ENCODE measurements at regions not wholly inside any gene's neighbourhood (a gene's known extent, or its start where the extent isn't known, plus 50 kb on each side); places are given as distances from the start of the nearest gene placed in this dataset.

DNA sequence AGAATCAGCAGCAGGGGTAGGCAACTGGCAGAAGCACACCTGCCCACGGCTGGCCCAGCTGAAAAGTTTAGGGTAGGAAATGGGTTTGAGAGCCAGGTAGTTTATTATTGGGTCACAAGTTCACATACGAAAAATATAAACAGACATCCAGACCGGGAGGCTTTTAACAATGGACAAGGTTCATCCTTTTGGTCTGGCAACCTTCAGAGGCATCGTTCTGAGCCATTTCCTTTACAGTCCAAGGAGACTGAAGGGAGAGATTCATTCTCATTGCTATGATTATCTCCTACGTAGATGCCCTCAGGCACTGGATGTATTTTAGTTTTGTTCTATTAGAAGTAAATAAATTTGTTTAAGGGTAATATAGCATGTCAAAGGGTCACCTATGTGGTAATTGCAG lies 248.0 kb upstream of the THBS1 start:
- DNase-seq: no peak
- Histone ChIP-seq H3K27me3 (no peaks in the 10 kb centered on the region), H3K27ac (no peak overlapping the region), H3K4me1 (peaks cover 0 to 49% (median 0%) of the 10 kb centered on the region in 9 donors), H3K9me3 (no peaks in the 10 kb centered on the region), H3K36me3 (no peaks in the 10 kb centered on the region), H3K4me3 (no peak overlapping the region)
- ATAC-seq: no peak
- intact Hi-C loops (cut with DNase I): no loop called here
- TF ChIP-seq, protein P1, sequence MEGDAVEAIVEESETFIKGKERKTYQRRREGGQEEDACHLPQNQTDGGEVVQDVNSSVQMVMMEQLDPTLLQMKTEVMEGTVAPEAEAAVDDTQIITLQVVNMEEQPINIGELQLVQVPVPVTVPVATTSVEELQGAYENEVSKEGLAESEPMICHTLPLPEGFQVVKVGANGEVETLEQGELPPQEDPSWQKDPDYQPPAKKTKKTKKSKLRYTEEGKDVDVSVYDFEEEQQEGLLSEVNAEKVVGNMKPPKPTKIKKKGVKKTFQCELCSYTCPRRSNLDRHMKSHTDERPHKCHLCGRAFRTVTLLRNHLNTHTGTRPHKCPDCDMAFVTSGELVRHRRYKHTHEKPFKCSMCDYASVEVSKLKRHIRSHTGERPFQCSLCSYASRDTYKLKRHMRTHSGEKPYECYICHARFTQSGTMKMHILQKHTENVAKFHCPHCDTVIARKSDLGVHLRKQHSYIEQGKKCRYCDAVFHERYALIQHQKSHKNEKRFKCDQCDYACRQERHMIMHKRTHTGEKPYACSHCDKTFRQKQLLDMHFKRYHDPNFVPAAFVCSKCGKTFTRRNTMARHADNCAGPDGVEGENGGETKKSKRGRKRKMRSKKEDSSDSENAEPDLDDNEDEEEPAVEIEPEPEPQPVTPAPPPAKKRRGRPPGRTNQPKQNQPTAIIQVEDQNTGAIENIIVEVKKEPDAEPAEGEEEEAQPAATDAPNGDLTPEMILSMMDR (IDR thresholded peaks at IDR 0.05): no peak
- 69 to 77% methylated on average over 5 of the region's 5 CpGs for WGBS, 2 donors

DNA sequence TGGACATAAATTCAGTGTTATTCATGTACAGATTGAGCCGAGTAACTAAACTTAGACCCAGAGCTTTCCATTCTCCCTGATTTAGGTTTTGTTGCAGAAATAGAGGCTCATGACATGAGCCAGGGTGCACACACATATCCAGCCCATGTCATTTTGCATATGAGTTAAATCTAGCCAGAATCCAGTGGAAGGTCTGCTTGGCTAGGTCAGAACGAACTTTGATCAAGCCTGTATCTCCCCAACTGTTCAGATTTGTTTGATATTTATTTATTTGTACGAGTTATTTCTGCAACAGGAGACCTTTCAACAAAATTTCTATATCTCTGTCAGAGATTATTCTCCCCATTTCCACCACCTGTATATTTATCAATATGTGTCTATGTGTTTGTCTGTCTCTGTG lies 247.5 kb upstream of the THBS1 start:
- H3K9me3 ChIP-seq: no peaks in the 10 kb centered on the region
- intact Hi-C loops (cut with DNase I): no loop called here
- no peak overlapping the region for H3K4me3 ChIP-seq
- ATAC-seq (no peak), DNase-seq (no peak)
- H3K27me3 ChIP-seq: no peaks in the 10 kb centered on the region
- H3K36me3 ChIP-seq: no peaks in the 10 kb centered on the region
- TF ChIP-seq, protein P1 (IDR thresholded peaks at IDR 0.05): no peak
- 87 to 95% methylated on average over 3 of the region's 3 CpGs for WGBS, 2 donors
- peaks cover 0 to 44% (median 0%) of the 10 kb centered on the region in 9 donors for H3K4me1 ChIP-seq
- no peak overlapping the region for H3K27ac ChIP-seq

DNA sequence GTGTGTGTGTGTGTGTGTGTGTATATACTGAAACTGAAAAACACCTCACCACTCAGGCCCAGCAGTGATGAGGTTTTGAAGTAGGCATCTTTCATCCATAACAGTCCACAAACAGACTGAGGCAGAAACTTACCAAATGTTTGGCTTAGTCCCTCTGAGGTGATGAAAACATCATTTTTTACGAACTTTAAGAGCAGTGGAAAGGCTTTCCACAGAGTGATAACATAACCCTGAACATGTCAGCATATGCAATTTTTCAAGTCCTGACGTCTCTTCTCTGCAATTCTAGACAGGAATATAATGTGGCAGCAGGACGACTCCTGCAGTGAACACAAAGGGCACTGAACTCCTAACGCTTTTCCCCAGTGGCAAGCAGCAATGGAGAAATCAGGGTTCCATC lies 247.0 kb upstream of the THBS1 start:
- intact Hi-C loops (cut with DNase I): no loop called here
- H3K4me1 ChIP-seq: peaks cover 0 to 42% (median 0%) of the 10 kb centered on the region in 9 donors
- TF ChIP-seq, protein P1 (IDR thresholded peaks at IDR 0.05): no peak
- H3K4me3 ChIP-seq: no peak overlapping the region
- no peaks in the 10 kb centered on the region for H3K9me3 ChIP-seq
- 77 to 78% methylated on average over 4 of the region's 4 CpGs for WGBS, 2 donors
- DNase-seq (no peak), ATAC-seq (no peak)
- H3K36me3 ChIP-seq: no peaks in the 10 kb centered on the region
- no peak overlapping the region for H3K27ac ChIP-seq
- H3K27me3 ChIP-seq: no peaks in the 10 kb centered on the region

DNA sequence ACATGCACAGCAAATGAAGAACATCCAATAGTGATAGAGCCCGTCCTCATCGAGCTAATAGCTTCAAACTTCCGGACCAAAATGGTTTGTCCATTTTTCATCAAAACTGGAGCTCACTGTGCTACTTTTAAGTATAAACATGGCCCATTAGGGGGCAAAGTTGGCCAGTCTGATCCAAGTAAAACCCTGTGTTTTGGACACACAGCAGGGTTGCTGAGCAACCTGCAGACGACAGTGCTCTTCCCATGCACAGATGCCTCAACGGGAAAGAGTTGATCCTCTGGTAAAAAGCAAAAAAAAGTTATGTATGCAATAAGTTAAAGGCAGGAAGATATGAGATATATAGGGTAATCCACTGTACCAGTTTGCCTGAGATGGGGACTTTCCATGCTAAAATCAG lies 244.0 kb upstream of the THBS1 start:
- WGBS, 2 donors: 66 to 74% methylated on average over 5 of the region's 5 CpGs
- Histone ChIP-seq H3K9me3 (peaks cover 0 to under 1% (median 0%) of the 10 kb centered on the region in 11 donors), H3K36me3 (no peaks in the 10 kb centered on the region), H3K27me3 (no peaks in the 10 kb centered on the region), H3K4me3 (no peak overlapping the region), H3K27ac (no peak overlapping the region), H3K4me1 (peaks cover 0 to 32% (median 0%) of the 10 kb centered on the region in 9 donors)
- no peak for ATAC-seq
- intact Hi-C loops (cut with DNase I): no loop called here
- TF ChIP-seq, protein P1 (IDR thresholded peaks at IDR 0.05): no peak
- DNase-seq: no peak

Measured in heart right ventricle (tissue), 16 donors.